Keratinocyte (primary cell): ENCODE measurements at regions not wholly inside any gene's neighbourhood (a gene's known extent, or its start where the extent isn't known, plus 50 kb on each side); places are given as distances from the start of the nearest gene placed in this dataset.

Experiments used
- DNase-seq: peaks from one replicate; pipeline ENCODE4 v3.0.0-alpha.2; 2011; ENCODE audit warnings: low read depth, missing footprints, low spot score
- FAIRE-seq: peaks from 2 replicates; lab custom pipeline; 2011; peaks lifted over from hg19 to GRCh38; lab: Jason Lieb, UNC
- H2AFZ ChIP-seq: 2 replicates; pipeline ENCODE4 v1.6.0; 2012; ENCODE audit warnings: low read length, control low read depth, inconsistent platforms; ENCODE audit not compliant: control insufficient read depth
- H3K27ac ChIP-seq: 2 replicates; pipeline ENCODE4 v1.5.1; 2011; ENCODE audit warnings: low read length; ENCODE audit not compliant: control insufficient read depth, insufficient read depth
- H3K27me3 ChIP-seq: 3 replicates; pipeline ENCODE4 v1.6.0; 2011; ENCODE audit warnings: low read length; ENCODE audit not compliant: control insufficient read depth, insufficient read depth; ENCODE audit errors: extremely low read depth
- H3K36me3 ChIP-seq, 2 experiments: 2 replicates in 1 of 2; 3 replicates in 1 of 2; pipeline ENCODE4 v1.5.1; 2011; ENCODE audit warnings: low read length in 2 of 2, mild to moderate bottlenecking in 1 of 2; ENCODE audit not compliant: control insufficient read depth in 2 of 2, insufficient read depth in 2 of 2; ENCODE audit errors: extremely low read depth in 1 of 2
- H3K4me1 ChIP-seq: 3 replicates; pipeline ENCODE4 v1.5.1; 2011; ENCODE audit warnings: low read length; ENCODE audit not compliant: control insufficient read depth, insufficient read depth; ENCODE audit errors: extremely low read depth
- H3K4me2 ChIP-seq: 3 replicates; pipeline ENCODE4 v1.6.0; 2011; ENCODE audit warnings: low read depth, low read length; ENCODE audit not compliant: control insufficient read depth, insufficient read depth; ENCODE audit errors: extremely low read depth
- H3K4me3 ChIP-seq, 3 experiments: fragments of 200-600 bp in 1 of 3; sonication (generic) in 1 of 3; 2 replicates in 2 of 3; 3 replicates in 1 of 3; pipeline ENCODE4 v1.5.1; 2011 to 2016; ENCODE audit warnings: low read length in 3 of 3, mild to moderate bottlenecking in 3 of 3, control low read depth in 2 of 3, inconsistent platforms in 1 of 3, low read depth in 1 of 3, mixed read lengths in 1 of 3, mixed run types in 1 of 3, moderate library complexity in 1 of 3; ENCODE audit not compliant: control insufficient read depth in 2 of 3, insufficient read depth in 2 of 3; ENCODE audit errors: extremely low read depth in 1 of 3
- H3K79me2 ChIP-seq: 2 replicates; pipeline ENCODE4 v1.6.0; 2012; ENCODE audit warnings: low read length; ENCODE audit not compliant: control insufficient read depth, insufficient read depth
- H3K9ac ChIP-seq: 3 replicates; pipeline ENCODE4 v1.6.0; 2011; ENCODE audit warnings: low read length; ENCODE audit not compliant: control insufficient read depth, insufficient read depth; ENCODE audit errors: extremely low read depth
- H3K9me1 ChIP-seq: 3 replicates; pipeline ENCODE4 v1.6.0; 2011; ENCODE audit warnings: low read length; ENCODE audit not compliant: control insufficient read depth, insufficient read depth; ENCODE audit errors: extremely low read depth
- H3K9me3 ChIP-seq: 2 replicates; pipeline ENCODE4 v1.5.1; 2012; ENCODE audit warnings: low read depth, low read length; ENCODE audit not compliant: control insufficient read depth
- H4K20me1 ChIP-seq: 3 replicates; pipeline ENCODE4 v1.6.0; 2011; ENCODE audit warnings: low read length; ENCODE audit not compliant: control insufficient read depth, insufficient read depth; ENCODE audit errors: extremely low read depth
- EZH2 ChIP-seq: IDR thresholded peaks from one replicate; pipeline ENCODE4 v1.6.1; 2012; ENCODE audit warnings: inconsistent platforms, mild to moderate bottlenecking, low read length, moderate library complexity
- dilution Hi-C: fragments of 300-500 bp; cut with MboI; formaldehyde crosslinking; loops from one replicate; pipeline ENCODE4 v1.7.0; 2020; ENCODE audit warnings: low sequenced_read_pairs; ENCODE audit not compliant: extremely low pct_ligation_motif_present
- TF ChIP-seq, protein P1 (sequence below), 3 experiments: IDR thresholded peaks in 1 of 3; conservative IDR thresholded peaks in 1 of 3; optimal IDR thresholded peaks in 1 of 3; 2 replicates in 2 of 3; 3 replicates in 1 of 3; pipeline versions ENCODE3 to v1.5.1; 2011; ENCODE audit warnings: low read length in 3 of 3, mild to moderate bottlenecking in 3 of 3, moderate library complexity in 2 of 3, control low read depth in 1 of 3, inconsistent platforms in 1 of 3; ENCODE audit not compliant: insufficient read depth in 2 of 3; ENCODE audit errors: extremely low read depth in 1 of 3

GRCh38 chr4:31968842-31969241 is 1248.7 kb downstream of the PCDH7 start:
- no peak overlapping the region for H3K27ac ChIP-seq
- no peak overlapping the region for H3K4me2 ChIP-seq
- H3K9me3 ChIP-seq = no peaks in the 10 kb centered on the region
- no peak overlapping the region for H2AFZ ChIP-seq
- no peaks in the 10 kb centered on the region for H4K20me1 ChIP-seq
- H3K4me3 ChIP-seq = no peak overlapping the region
- H3K9ac ChIP-seq = no peak overlapping the region
- dilution Hi-C loops = no loop called here
- DNase-seq (no peak), FAIRE-seq (no peak)
- H3K27me3 ChIP-seq = no peaks in the 10 kb centered on the region
- TF ChIP-seq EZH2 = no peak
- TF ChIP-seq, protein P1, sequence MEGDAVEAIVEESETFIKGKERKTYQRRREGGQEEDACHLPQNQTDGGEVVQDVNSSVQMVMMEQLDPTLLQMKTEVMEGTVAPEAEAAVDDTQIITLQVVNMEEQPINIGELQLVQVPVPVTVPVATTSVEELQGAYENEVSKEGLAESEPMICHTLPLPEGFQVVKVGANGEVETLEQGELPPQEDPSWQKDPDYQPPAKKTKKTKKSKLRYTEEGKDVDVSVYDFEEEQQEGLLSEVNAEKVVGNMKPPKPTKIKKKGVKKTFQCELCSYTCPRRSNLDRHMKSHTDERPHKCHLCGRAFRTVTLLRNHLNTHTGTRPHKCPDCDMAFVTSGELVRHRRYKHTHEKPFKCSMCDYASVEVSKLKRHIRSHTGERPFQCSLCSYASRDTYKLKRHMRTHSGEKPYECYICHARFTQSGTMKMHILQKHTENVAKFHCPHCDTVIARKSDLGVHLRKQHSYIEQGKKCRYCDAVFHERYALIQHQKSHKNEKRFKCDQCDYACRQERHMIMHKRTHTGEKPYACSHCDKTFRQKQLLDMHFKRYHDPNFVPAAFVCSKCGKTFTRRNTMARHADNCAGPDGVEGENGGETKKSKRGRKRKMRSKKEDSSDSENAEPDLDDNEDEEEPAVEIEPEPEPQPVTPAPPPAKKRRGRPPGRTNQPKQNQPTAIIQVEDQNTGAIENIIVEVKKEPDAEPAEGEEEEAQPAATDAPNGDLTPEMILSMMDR (optimal IDR thresholded peaks at IDR 0.05 in 1 of 3, IDR thresholded peaks at IDR 0.05 in 1 of 3, conservative IDR thresholded peaks at IDR 0.05 in 1 of 3; ENCODE audit: extremely low read depth in 1 of 3, insufficient read depth in 2 of 3, low read length in 3 of 3) = no peak
- no peaks in the 10 kb centered on the region for H3K4me1 ChIP-seq
- H3K36me3 ChIP-seq = no peaks in the 10 kb centered on the region
- H3K9me1 ChIP-seq = no peaks in the 10 kb centered on the region
- no peaks in the 10 kb centered on the region for H3K79me2 ChIP-seq

DNA sequence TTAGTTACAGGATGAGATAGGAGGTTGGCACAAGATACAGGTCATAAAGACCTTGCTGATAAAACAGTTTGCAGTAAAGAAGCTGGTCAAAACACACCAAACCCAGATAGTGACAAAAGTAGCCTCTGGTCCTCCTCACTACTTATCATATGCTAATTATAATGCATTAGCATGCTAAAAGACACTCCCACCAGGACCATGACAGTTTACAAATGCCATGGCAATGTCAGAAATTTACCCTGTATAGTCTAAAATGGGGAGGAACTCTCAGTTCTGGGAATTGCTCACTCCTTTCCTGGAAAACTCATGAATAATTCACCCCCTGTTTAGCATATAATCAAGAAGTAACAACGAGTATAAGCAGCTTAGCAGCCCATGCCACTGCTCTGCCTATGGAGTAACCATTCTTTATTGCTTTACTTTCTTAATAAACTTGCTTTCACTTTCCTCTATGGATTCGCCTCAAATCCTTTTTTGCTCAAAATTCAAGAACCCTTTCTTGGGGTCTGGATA is 1254.4 kb downstream of the PCDH7 start:
- dilution Hi-C loops = no loop called here
- DNase-seq (no peak), FAIRE-seq (no peak)
- no peak overlapping the region for H3K4me3 ChIP-seq
- H3K9me1 ChIP-seq = no peaks in the 10 kb centered on the region
- no peak overlapping the region for H3K9ac ChIP-seq
- H4K20me1 ChIP-seq = no peaks in the 10 kb centered on the region
- no peaks in the 10 kb centered on the region for H3K9me3 ChIP-seq
- no peaks in the 10 kb centered on the region for H3K27me3 ChIP-seq
- H3K36me3 ChIP-seq = no peaks in the 10 kb centered on the region
- no peak overlapping the region for H3K4me2 ChIP-seq
- no peak overlapping the region for H3K27ac ChIP-seq
- TF ChIP-seq, protein P1 (optimal IDR thresholded peaks at IDR 0.05 in 1 of 3, IDR thresholded peaks at IDR 0.05 in 1 of 3, conservative IDR thresholded peaks at IDR 0.05 in 1 of 3; ENCODE audit: extremely low read depth in 1 of 3, insufficient read depth in 2 of 3, low read length in 3 of 3) = no peak
- TF ChIP-seq EZH2 = no peak
- no peak overlapping the region for H2AFZ ChIP-seq
- no peaks in the 10 kb centered on the region for H3K79me2 ChIP-seq
- H3K4me1 ChIP-seq = no peaks in the 10 kb centered on the region
